ENCODE measurements at regions not wholly inside any gene's neighbourhood (a gene's known extent, or its start where the extent isn't known, plus 50 kb on each side); places are given as distances from the start of the nearest gene placed in this dataset.

- ChIA-PET CTCF (no interaction called here), POLR2A (no interaction called here)
- Mint-ChIP-seq H3K27ac (no peak overlapping the region), H3K4me1 (ENCODE audit: low read depth) (no peaks in the 10 kb centered on the region), H3K4me3 (no peak overlapping the region), H3K9me3 (ENCODE audit: insufficient read depth) (no peaks in the 10 kb centered on the region), H3K27me3 (ENCODE audit: low read depth) (no peaks in the 10 kb centered on the region), H3K36me3 (ENCODE audit: low read depth) (no peaks in the 10 kb centered on the region)
- DNase-seq (no peak), ATAC-seq (no peak)
These were observed 168.7 kb downstream of the SCG2 start for GRCh38 chr2:223433461-223433860.

GRCh38 chr2:223437788-223438187 lies 164.4 kb downstream of the SCG2 start:
- ChIA-PET POLR2A (no interaction called here), CTCF (no interaction called here)

DNA sequence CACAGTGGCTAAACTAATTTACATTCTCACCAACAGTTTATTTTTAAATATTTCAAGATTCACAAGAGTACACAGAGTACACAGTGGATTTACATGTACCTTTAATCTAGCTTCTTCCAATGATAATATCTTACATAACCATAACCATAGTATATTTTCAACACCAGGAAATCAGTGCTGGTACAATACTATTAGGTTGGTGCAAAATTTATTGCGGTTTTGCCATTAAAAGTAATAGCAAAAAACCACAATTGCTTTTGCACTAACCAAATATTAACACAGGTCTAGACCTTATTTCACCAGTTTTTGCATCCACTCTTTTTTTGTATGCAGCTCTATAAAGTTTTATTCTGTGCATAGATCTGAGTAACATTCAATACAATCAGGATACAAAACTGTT lies 163.0 kb downstream of the SCG2 start:
- Mint-ChIP-seq H3K36me3 (ENCODE audit: low read depth) (no peaks in the 10 kb centered on the region), H3K4me3 (no peak overlapping the region)

More at GRCh38 chr2:223437788-223438187, 164.4 kb downstream of the SCG2 start:
- no peaks in the 10 kb centered on the region for H3K36me3 Mint-ChIP-seq (ENCODE audit: low read depth)
- H3K9me3 Mint-ChIP-seq (ENCODE audit: insufficient read depth), result no peaks in the 10 kb centered on the region
- H3K4me1 Mint-ChIP-seq (ENCODE audit: low read depth), result no peaks in the 10 kb centered on the region
- DNase-seq, result no peak
- no peak overlapping the region for H3K27ac Mint-ChIP-seq
- no peaks in the 10 kb centered on the region for H3K27me3 Mint-ChIP-seq (ENCODE audit: low read depth)
- no peak overlapping the region for H3K4me3 Mint-ChIP-seq
- no peak for ATAC-seq

GRCh38 chr2:223439786-223440185 lies 162.4 kb downstream of the SCG2 start:
- Mint-ChIP-seq H3K27ac (no peak overlapping the region), H3K36me3 (ENCODE audit: low read depth) (no peaks in the 10 kb centered on the region), H3K4me1 (ENCODE audit: low read depth) (no peaks in the 10 kb centered on the region), H3K27me3 (ENCODE audit: low read depth) (no peaks in the 10 kb centered on the region), H3K9me3 (ENCODE audit: insufficient read depth) (no peaks in the 10 kb centered on the region), H3K4me3 (no peak overlapping the region)
- ChIA-PET CTCF (no interaction called here), POLR2A (no interaction called here)
- DNase-seq (no peak), ATAC-seq (no peak)

More for the DNA sequence above, 163.0 kb downstream of the SCG2 start:
- ChIA-PET CTCF (no interaction called here), POLR2A (no interaction called here)
- Mint-ChIP-seq H3K4me1 (ENCODE audit: low read depth) (no peaks in the 10 kb centered on the region), H3K27ac (no peak overlapping the region), H3K9me3 (ENCODE audit: insufficient read depth) (no peaks in the 10 kb centered on the region), H3K27me3 (ENCODE audit: low read depth) (no peaks in the 10 kb centered on the region)
- ATAC-seq, result no peak
- DNase-seq, result no peak

DNA sequence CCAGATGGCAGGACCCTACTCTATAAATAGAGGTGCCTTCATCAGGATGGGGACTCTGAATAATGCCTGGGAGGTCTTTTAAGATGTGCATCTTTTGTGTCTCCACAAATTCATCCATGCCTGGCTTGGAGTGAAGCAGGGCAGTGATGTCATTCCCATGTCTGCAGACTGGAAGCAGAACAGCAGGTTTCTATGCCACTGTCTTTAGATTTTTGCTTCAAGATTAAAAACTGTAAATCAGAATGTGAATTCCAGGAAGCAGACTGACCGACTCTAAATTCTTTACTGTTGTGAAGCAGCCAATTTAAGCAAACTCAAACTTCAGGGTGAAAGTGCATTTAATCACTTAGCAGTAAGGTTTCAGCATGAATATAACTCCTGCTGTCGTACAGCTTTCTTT lies 159.3 kb downstream of the SCG2 start:
- POLR2A ChIA-PET, result no interaction called here
- H3K4me1 Mint-ChIP-seq (ENCODE audit: low read depth), result no peaks in the 10 kb centered on the region
- CTCF ChIA-PET, result no interaction called here
- no peaks in the 10 kb centered on the region for H3K36me3 Mint-ChIP-seq (ENCODE audit: low read depth)
- no peak for ATAC-seq
- H3K9me3 Mint-ChIP-seq (ENCODE audit: insufficient read depth), result no peaks in the 10 kb centered on the region
- no peak overlapping the region for H3K4me3 Mint-ChIP-seq
- no peak for DNase-seq
- H3K27ac Mint-ChIP-seq, result no peak overlapping the region
- H3K27me3 Mint-ChIP-seq (ENCODE audit: low read depth), result no peaks in the 10 kb centered on the region

DNA sequence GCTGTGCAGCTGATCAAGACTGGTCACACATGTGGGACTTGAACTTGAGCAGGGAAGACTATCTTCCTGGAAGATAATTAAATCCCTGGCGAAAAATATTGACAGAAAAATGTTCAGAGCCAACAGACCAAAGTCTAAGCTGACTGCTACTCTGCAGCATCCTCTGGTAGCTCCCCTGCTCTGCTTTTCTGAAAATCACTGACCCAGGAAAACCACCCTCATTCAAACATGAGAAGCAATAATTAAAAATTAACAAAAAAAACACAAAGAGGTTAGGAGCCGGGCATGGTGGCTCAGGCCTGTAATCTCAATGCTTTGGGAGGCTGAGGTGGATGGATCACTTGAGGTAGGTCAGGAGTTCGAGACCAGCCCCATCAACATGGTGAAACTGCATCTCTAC lies 151.9 kb downstream of the SCG2 start:
- CTCF ChIA-PET, result no interaction called here
- no peak for DNase-seq
- POLR2A ChIA-PET, result no interaction called here
- Mint-ChIP-seq H3K4me3 (no peak overlapping the region), H3K27me3 (ENCODE audit: low read depth) (no peaks in the 10 kb centered on the region), H3K4me1 (ENCODE audit: low read depth) (no peaks in the 10 kb centered on the region), H3K36me3 (ENCODE audit: low read depth) (no peaks in the 10 kb centered on the region), H3K27ac (no peak overlapping the region), H3K9me3 (ENCODE audit: insufficient read depth) (no peaks in the 10 kb centered on the region)
- no peak for ATAC-seq

DNA sequence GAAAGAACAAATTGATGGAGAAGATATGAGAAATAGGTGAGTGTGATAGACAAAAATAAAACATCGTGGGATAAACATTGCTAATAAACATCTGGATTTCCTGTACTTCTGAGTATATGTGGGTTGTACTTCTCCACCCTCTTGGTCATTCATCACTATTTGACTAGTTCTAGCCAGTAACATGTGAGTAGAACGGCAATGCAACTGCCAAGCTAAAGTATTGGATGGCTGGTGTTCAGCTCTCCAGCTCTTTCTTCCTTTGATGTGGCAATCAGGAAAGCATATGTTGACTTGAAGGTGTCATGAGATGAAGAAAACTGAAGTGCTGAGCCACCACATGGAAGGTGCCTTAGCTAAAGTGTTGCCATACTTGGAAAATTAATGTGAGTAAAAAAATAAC lies 144.9 kb downstream of the SCG2 start:
- CTCF ChIA-PET, result no interaction called here
- Mint-ChIP-seq H3K4me3 (no peak overlapping the region), H3K36me3 (ENCODE audit: low read depth) (no peaks in the 10 kb centered on the region), H3K4me1 (ENCODE audit: low read depth) (no peaks in the 10 kb centered on the region), H3K27ac (no peak overlapping the region), H3K9me3 (ENCODE audit: insufficient read depth) (no peaks in the 10 kb centered on the region), H3K27me3 (ENCODE audit: low read depth) (no peaks in the 10 kb centered on the region)
- POLR2A ChIA-PET, result no interaction called here
- ATAC-seq, result no peak
- DNase-seq, result no peak

DNA sequence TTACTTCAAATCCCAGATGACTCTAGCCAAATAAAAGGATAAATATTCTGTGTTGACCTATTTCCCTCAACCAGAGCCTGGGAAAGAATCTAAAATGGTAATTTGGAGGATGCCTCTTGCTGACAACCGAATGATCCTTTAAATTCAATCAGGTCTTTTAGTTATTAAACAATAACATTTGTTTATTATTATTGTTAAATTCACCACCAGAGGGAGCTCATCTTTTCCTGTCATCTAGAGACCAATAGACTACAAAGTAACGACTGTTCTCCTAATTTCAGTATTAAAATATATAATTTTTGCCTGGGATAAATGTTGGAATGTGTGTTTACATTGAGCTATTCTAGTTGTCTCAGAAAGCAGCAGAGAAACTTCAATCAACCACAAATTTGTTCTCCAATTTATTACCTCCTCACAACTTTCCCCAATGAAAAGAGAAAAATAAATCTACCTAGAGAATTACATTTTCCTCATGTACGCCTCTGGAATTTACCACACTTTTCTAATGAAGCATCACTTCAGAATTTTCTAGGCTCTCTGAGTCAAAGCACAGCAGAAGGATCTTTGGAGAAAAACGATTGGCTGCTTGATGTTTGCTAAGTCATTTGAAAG lies 142.7 kb downstream of the SCG2 start:
- Mint-ChIP-seq H3K27me3 (ENCODE audit: low read depth) (no peaks in the 10 kb centered on the region), H3K27ac (no peak overlapping the region), H3K4me1 (ENCODE audit: low read depth) (no peaks in the 10 kb centered on the region), H3K9me3 (ENCODE audit: insufficient read depth) (no peaks in the 10 kb centered on the region), H3K36me3 (ENCODE audit: low read depth) (no peaks in the 10 kb centered on the region), H3K4me3 (no peak overlapping the region)
- ATAC-seq, result no peak
- DNase-seq, result no peak
- POLR2A ChIA-PET, result no interaction called here
- CTCF ChIA-PET, result interaction anchor here (0.7 kb wide), 1 partner anchor 169 kb away, joined by 4 read pairs; no protein-coding TSS in a partner anchor

DNA sequence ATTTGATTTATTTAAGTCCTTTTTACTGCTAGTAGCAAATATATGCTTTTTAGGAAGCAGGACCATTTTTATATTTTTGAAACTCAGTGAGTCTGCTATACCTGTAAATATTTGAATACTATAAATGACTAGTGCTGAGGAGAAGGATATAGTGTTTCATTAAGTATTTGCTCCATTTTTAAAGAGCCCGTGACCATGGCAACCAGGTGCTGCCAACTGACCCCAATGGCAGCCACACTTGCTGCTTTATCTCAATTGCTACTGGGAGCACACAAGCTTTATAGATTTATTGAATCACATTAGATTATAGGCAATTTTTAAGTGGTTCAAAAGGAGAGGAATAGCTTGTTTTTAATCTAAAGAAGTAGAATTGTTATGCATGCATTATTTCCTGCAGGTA lies 142.0 kb downstream of the SCG2 start:
- Mint-ChIP-seq H3K4me3 (no peak overlapping the region), H3K27ac (no peak overlapping the region), H3K9me3 (ENCODE audit: insufficient read depth) (no peaks in the 10 kb centered on the region), H3K4me1 (ENCODE audit: low read depth) (no peaks in the 10 kb centered on the region), H3K27me3 (ENCODE audit: low read depth) (no peaks in the 10 kb centered on the region), H3K36me3 (ENCODE audit: low read depth) (no peaks in the 10 kb centered on the region)
- CTCF ChIA-PET, result no interaction called here
- DNase-seq (no peak), ATAC-seq (no peak)
- POLR2A ChIA-PET, result no interaction called here

- no peaks in the 10 kb centered on the region for H3K9me3 Mint-ChIP-seq (ENCODE audit: insufficient read depth)
- ChIA-PET POLR2A (no interaction called here), CTCF (no interaction called here)
- ATAC-seq, result no peak
- no peak overlapping the region for H3K27ac Mint-ChIP-seq
- H3K36me3 Mint-ChIP-seq (ENCODE audit: low read depth), result no peaks in the 10 kb centered on the region
- H3K27me3 Mint-ChIP-seq (ENCODE audit: low read depth), result no peaks in the 10 kb centered on the region
- DNase-seq, result no peak
- H3K4me3 Mint-ChIP-seq, result no peak overlapping the region
- no peaks in the 10 kb centered on the region for H3K4me1 Mint-ChIP-seq (ENCODE audit: low read depth)
These were observed 141.4 kb downstream of the SCG2 start for GRCh38 chr2:223460774-223461211.

DNA sequence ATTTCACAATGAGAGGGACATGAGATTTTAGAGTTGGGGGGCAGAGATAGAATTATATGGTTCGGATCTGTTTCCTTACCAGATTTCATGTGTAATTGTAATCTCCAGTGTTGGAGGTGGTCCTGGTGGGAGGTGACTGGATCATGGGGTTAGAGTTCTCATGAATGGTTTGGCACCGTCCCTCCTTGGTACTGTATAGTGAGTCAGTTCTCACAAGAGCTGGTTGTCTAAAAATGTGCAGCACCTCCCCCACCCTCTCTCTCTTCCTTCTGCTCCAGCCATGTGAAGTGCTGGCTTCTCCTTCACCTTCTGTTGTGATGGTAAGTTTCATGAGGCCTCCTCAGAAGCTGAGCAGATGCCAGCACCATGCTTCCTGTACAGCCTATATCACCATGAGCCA lies 138.1 kb downstream of the SCG2 start:
- Mint-ChIP-seq H3K4me1 (ENCODE audit: low read depth) (no peaks in the 10 kb centered on the region), H3K9me3 (ENCODE audit: insufficient read depth) (no peaks in the 10 kb centered on the region), H3K27me3 (ENCODE audit: low read depth) (no peaks in the 10 kb centered on the region), H3K27ac (no peak overlapping the region), H3K4me3 (no peak overlapping the region), H3K36me3 (ENCODE audit: low read depth) (no peaks in the 10 kb centered on the region)
- no peak for ATAC-seq
- CTCF ChIA-PET, result no interaction called here
- no peak for DNase-seq
- POLR2A ChIA-PET, result no interaction called here

GRCh38 chr2:223465793-223466192 lies 136.4 kb downstream of the SCG2 start:
- H3K27ac Mint-ChIP-seq, result no peak overlapping the region
- no peak for DNase-seq
- no peaks in the 10 kb centered on the region for H3K36me3 Mint-ChIP-seq (ENCODE audit: low read depth)
- H3K4me3 Mint-ChIP-seq, result no peak overlapping the region
- no peaks in the 10 kb centered on the region for H3K27me3 Mint-ChIP-seq (ENCODE audit: low read depth)
- ChIA-PET CTCF (no interaction called here), POLR2A (no interaction called here)
- no peak for ATAC-seq
- no peaks in the 10 kb centered on the region for H3K9me3 Mint-ChIP-seq (ENCODE audit: insufficient read depth)
- no peaks in the 10 kb centered on the region for H3K4me1 Mint-ChIP-seq (ENCODE audit: low read depth)

- Mint-ChIP-seq H3K27me3 (ENCODE audit: low read depth) (no peaks in the 10 kb centered on the region), H3K4me1 (ENCODE audit: low read depth) (no peaks in the 10 kb centered on the region), H3K27ac (no peak overlapping the region), H3K4me3 (no peak overlapping the region), H3K36me3 (ENCODE audit: low read depth) (no peaks in the 10 kb centered on the region), H3K9me3 (ENCODE audit: insufficient read depth) (no peaks in the 10 kb centered on the region)
- no peak for DNase-seq
- ChIA-PET CTCF (no interaction called here), POLR2A (no interaction called here)
- no peak for ATAC-seq
These were observed 135.0 kb downstream of the SCG2 start for GRCh38 chr2:223467196-223467595.
